ENCODE measurements at regions not wholly inside any gene's neighbourhood (a gene's known extent, or its start where the extent isn't known, plus 50 kb on each side); places are given as distances from the start of the nearest gene placed in this dataset.

- ChIA-PET POLR2A (no interaction called here), CTCF (no interaction called here)
- no peaks in the 10 kb centered on the region for H3K9me3 ChIP-seq (replicated peaks; ENCODE audit: control insufficient read depth, insufficient read depth, low read length)
- no peaks in the 10 kb centered on the region for H3K79me2 ChIP-seq (ENCODE audit: control insufficient read depth, insufficient read depth, low read length)
- H3K9me1 ChIP-seq (replicated peaks; ENCODE audit: control insufficient read depth, extremely low read depth, insufficient read depth, low read length): no peaks in the 10 kb centered on the region
- BruUV-seq (replicated peaks): no TSS peak
- dilution Hi-C loops (cut with MboI; ENCODE audit: extremely low pct_ligation_motif_present, low sequenced_read_pairs): no loop called here
- FAIRE-seq (no peak), DNase-seq (ENCODE audit: low read depth, low spot score) (no peak)
- no peak overlapping the region for H3K4me3 ChIP-seq (replicated peaks in 1 of 3; ENCODE audit: insufficient read depth in 1 of 3, low read depth in 1 of 3, low read length in 3 of 3)
- intact Hi-C loops (cut with micrococcal nuclease): no loop called here
- TF ChIP-seq GATA2 (IDR thresholded peaks at IDR 0.05; ENCODE audit: insufficient read depth, insufficient read length, low read depth, low read length) (no peak), POLR2AphosphoS5 (IDR thresholded peaks at IDR 0.05; ENCODE audit: insufficient read depth, low read depth, low read length) (no peak), MAX (IDR thresholded peaks at IDR 0.05; ENCODE audit: insufficient read depth, insufficient read length) (no peak), MYC (IDR thresholded peaks at IDR 0.05; ENCODE audit: low read depth, low read length) (no peak), FOS (IDR thresholded peaks at IDR 0.05; ENCODE audit: borderline replicate concordance, insufficient read depth, low read length) (no peak), POLR2A (IDR thresholded peaks at IDR 0.05; ENCODE audit: low read depth, low read length) (no peak), EZH2 (IDR thresholded peaks at IDR 0.05; ENCODE audit: borderline replicate concordance, low read depth, low read length, severe bottlenecking) (no peak), CTCF (IDR thresholded peaks at IDR 0.05; ENCODE audit: extremely low read depth in 1 of 2, insufficient read depth in 1 of 2, low read depth in 1 of 2, low read length in 2 of 2) (no peak), JUN (IDR thresholded peaks at IDR 0.05; ENCODE audit: borderline replicate concordance, insufficient read depth, insufficient read length, low read depth) (no peak)
- peak overlapping the region; percentile 26 for H2AFZ ChIP-seq (ENCODE audit: low read depth, low read length)
- H3K36me3 ChIP-seq (ENCODE audit: control insufficient read depth in 2 of 2, extremely low read depth in 1 of 2, insufficient read depth in 2 of 2, low read length in 2 of 2): no peaks in the 10 kb centered on the region
- H3K27ac ChIP-seq (ENCODE audit: insufficient read depth, low read depth, low read length): no peak overlapping the region
- H3K4me2 ChIP-seq (ENCODE audit: insufficient read depth, low read length): no peak overlapping the region
- H3K4me1 ChIP-seq (ENCODE audit: control insufficient read depth, extremely low read depth, insufficient read depth, low read length): no peaks in the 10 kb centered on the region
- H3K27me3 ChIP-seq (ENCODE audit: control insufficient read depth in 2 of 2, insufficient read depth in 2 of 2, low read length in 2 of 2): no peaks in the 10 kb centered on the region
- H3K9ac ChIP-seq (replicated peaks; ENCODE audit: extremely low read depth, insufficient read depth, low read length): no peak overlapping the region
- H4K20me1 ChIP-seq (replicated peaks; ENCODE audit: control insufficient read depth, extremely low read depth, insufficient read depth, low read length): no peaks in the 10 kb centered on the region
Observed at GRCh38 chr13:57056601-57057180, 84.0 kb upstream of the PRR20A start.
